SK-N-MC (cell line): ENCODE measurements at regions not wholly inside any gene's neighbourhood (a gene's known extent, or its start where the extent isn't known, plus 50 kb on each side); places are given as distances from the start of the nearest gene placed in this dataset.

ENCODE experiments used
- EZH2 ChIP-seq: fragments of 200-600 bp; sonication (generic); IDR thresholded peaks from one replicate; pipeline ENCODE4 v1.6.1; 2017; ENCODE audit warnings: antibody characterized with exemption
- POLR2AphosphoS5 ChIP-seq: IDR thresholded peaks from 2 replicates; pipeline ENCODE4 v1.6.1; 2012; ENCODE audit warnings: mild to moderate bottlenecking, low read depth, low read length, borderline replicate concordance

DNA sequence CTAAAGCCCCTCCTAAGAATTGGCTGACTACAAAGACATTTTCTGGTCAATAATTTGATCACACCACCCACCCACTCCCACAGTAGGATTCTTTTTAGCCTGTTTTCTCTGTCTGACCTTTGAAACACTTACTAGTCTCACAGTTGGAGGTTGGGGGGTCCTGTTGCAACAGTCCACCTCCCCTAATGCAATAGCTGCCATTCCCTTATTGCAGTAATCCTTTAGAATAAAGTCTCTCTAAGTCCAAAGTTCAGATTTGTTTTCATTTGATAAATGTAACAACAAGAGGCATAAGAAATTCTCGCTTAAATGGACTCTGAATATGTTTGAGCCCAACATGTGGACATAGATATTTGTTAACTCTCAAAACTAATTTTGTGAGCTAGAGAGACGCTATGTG lies 1326.8 kb upstream of the TMEFF2 start:
- TF ChIP-seq EZH2 (no peak), POLR2AphosphoS5 (no peak)
